WTC11 (cell line): ENCODE measurements at regions not wholly inside any gene's neighbourhood (a gene's known extent, or its start where the extent isn't known, plus 50 kb on each side); places are given as distances from the start of the nearest gene placed in this dataset.

ENCODE experiments used
- CTCF ChIP-seq: fragments of 200-600 bp; IDR thresholded peaks from 2 replicates; pipeline ENCODE4 v1.8.0; 2022; ENCODE audit warnings: antibody characterized with exemption
- HMGXB4 ChIP-seq: sonication (generic); formaldehyde crosslinking; IDR thresholded peaks from 2 replicates; pipeline ENCODE4 v1.8.1; 2023; ENCODE audit warnings: mild to moderate bottlenecking, moderate library complexity, missing genetic modification reagents
- NFYB ChIP-seq: sonication (generic); formaldehyde crosslinking; conservative IDR thresholded peaks from 2 replicates; pipeline ENCODE4 v1.8.0; 2022; ENCODE audit warnings: low read depth, missing genetic modification reagents
- SMAD4 ChIP-seq: sonication (generic); formaldehyde crosslinking; IDR thresholded peaks from 2 replicates; pipeline ENCODE4 v1.8.0; 2022; ENCODE audit warnings: mild to moderate bottlenecking, missing genetic modification reagents
- TCF7 ChIP-seq: sonication (generic); formaldehyde crosslinking; IDR thresholded peaks from 2 replicates; pipeline ENCODE4 v1.8.0; 2022; ENCODE audit warnings: mild to moderate bottlenecking, low read depth, missing genetic modification reagents, moderate library complexity
- ZNF512 ChIP-seq: sonication (generic); formaldehyde crosslinking; IDR thresholded peaks from 2 replicates; pipeline ENCODE4 v1.8.1; 2022; ENCODE audit warnings: missing genetic modification reagents, borderline replicate concordance
- TF ChIP-seq, protein P1 (sequence below): fragments of 250-450 bp; sonication (Bioruptor Pico); IDR thresholded peaks from 2 replicates; pipeline ENCODE4 v1.9.0; 2021; ENCODE audit warnings: mild to moderate bottlenecking

DNA sequence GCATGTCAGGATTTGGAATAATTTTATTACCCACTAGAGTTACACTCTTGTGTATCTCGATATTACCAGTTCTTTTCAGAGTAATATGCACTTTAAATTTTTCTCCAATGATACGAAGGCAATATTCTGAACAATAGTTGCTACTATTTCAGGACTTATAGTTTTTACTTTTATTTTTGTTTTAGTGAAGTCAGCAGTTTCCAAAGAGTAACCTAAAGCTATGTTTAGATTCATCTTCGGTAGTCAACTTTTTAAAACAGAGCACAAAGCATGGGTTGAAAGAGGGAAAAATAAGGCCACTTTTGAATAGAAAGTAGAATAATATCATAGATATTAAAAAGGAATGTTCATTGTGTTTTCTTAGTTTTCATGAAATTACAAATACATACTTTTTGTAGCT lies 532.7 kb downstream of the CPS1 start:
- TF ChIP-seq ZNF512: no peak
- no peak for TF ChIP-seq HMGXB4 (CRISPR knock-in tag)
- TF ChIP-seq CTCF: no peak
- TF ChIP-seq TCF7 (CRISPR knock-in tag): no peak
- no peak for TF ChIP-seq SMAD4 (CRISPR knock-in tag)
- TF ChIP-seq NFYB: no peak
- TF ChIP-seq, protein P1, sequence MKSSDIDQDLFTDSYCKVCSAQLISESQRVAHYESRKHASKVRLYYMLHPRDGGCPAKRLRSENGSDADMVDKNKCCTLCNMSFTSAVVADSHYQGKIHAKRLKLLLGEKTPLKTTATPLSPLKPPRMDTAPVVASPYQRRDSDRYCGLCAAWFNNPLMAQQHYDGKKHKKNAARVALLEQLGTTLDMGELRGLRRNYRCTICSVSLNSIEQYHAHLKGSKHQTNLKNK (CRISPR knock-in tag): no peak
